ENCODE measurements at regions not wholly inside any gene's neighbourhood (a gene's known extent, or its start where the extent isn't known, plus 50 kb on each side); places are given as distances from the start of the nearest gene placed in this dataset.
"Not testable (repeated sequence)": the region's sequence is repeated elsewhere in the genome, so short reads cannot be mapped to it uniquely, and the experiment has no call there.

DNA sequence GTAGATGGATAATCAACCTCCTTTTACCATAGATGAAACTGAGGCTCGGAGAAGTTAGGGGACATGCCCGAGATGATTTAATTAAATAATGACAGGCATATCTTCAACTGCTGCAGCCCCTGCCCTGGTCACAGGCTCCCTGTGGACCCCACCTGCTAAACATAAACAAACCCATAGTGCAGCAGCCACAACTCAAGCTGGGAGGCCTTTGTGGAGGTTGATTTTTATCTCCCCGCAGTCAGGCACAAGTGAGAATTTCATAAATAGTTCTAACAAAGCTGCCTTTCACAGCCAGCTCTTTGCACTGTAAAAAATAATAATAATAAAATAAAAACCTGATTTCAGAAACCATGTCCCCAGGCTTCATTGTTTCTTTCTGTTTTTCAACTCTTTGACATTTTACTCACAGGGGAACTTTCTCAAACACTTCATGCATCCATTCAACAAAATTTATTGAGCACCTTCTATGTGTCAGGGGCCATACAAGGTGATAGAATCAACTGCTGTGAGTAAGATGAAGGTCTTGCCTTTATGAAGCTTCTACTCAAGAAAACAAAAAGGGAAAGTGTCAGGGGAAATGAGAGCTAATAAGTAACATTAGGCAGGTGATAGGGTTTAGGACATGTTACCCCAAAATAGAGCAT, 393.6 kb upstream of the PROK2 start:
- DNase-seq (ENCODE audit: low read depth in 3 of 3): no peak

DNA sequence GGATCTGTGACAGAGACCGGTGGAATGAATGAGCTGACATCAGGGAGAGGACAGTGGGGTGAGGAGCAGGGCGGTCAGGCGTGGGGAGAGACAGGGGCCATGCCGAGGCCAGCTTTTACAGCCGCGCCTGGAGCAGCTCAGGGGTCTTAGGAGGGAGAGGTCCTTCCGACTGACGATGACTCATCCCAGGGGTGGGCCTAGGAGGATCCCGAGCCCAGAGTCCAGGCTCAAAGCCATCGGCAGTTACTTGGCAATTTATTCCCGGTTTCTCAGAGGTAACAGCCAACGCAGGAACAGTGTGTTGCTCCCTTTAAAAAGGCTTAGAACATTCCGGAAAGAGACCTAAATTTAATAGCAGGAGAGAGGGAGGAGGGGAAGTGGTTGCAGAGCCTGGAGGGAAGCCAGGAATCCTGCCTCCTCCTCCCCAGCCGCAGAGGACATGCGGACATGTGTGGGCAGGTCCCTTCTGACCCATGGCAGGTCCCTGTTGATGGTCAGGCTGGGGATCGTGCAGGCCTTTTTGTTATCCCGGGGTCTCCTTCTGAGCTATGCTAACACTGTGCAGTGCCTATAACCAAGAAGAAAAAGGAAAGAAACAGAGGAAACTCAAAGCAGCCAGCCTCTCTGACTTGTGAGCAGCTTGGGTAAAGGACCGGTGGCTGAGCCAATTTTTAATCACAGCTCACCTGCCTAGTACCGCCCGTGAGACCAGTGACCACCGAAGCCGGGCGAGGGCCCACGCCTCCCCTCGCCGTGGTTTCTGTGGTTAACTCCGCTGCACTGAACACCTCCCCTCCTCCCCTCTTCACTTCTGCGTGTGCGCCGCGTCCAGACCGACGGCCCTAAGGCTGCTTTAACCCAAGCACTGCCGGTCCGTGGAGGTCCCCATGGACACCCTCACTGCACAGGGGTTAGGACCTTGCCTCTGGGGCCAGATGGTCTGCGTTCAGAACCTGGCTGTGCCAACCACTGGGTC, 392.4 kb upstream of the PROK2 start:
- DNase-seq (ENCODE audit: low read depth in 3 of 3): no peak

GRCh38 chr3:72176537-72177041, 391.6 kb upstream of the PROK2 start:
- DNase-seq (ENCODE audit: low read depth in 3 of 3): no peak

GRCh38 chr3:72175296-72175858, 390.4 kb upstream of the PROK2 start:
- DNase-seq (ENCODE audit: low read depth in 3 of 3): no peak

DNA sequence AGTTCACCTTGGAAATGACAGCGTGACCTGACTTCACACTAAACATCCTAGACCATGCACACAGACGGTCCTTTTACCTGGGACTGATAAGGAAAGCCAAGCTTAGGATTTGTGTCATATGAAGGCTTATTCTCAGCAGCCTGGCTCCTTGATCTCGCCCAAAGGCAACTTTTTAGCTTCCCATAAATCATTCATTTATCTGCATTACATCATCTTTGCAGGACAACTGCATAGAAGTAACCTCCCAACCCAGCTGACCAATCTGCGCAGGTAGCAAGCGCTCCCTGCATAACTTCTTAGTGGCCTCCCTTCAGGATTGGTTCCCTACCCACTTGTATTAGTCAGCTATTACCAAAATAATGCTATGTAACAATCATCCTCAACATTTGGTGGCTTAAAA, 389.9 kb upstream of the PROK2 start:
- DNase-seq (ENCODE audit: low read depth in 3 of 3): no peak

DNA sequence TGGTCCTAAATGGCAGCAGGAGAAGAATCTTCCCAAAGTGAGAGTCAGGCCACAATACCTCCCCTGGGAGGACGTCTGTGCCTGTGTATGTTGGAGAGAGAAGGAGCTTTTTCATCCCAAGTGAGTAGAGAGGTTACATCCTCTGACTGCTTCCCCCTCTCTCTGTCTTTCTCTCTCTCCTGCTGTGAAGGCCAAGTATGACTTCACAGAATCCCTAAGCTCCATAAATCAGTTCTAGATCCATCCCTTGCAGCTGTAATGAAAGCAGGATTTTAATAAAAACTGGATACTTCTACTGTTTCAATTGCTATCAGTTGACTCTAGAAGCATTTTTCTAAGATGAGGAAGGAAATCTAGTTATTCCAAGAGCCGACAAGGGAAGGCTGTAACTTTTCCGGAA, 389.1 kb upstream of the PROK2 start:
- no peak for DNase-seq (ENCODE audit: low read depth in 3 of 3)

DNA sequence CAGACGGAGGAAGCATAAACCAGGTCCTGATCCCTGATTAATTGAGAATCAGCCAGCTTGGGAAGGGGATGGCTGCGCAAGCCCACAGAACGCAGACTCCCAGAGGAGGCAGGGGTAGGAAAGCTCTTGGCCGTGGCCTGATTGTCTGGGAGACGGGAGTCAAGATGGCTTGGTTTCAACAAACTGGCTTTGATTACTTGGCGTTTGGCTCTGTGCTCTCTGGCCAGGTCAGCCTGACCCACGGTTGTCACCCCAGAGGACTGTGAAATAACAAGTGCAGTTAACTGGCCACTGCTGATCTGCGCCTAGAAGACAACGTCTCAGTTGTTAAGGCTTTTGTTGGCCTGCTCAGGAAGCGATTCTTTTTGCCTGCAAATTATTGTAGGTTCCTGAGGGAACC, 387.0 kb upstream of the PROK2 start:
- DNase-seq (ENCODE audit: low read depth in 3 of 3): no peak

DNA sequence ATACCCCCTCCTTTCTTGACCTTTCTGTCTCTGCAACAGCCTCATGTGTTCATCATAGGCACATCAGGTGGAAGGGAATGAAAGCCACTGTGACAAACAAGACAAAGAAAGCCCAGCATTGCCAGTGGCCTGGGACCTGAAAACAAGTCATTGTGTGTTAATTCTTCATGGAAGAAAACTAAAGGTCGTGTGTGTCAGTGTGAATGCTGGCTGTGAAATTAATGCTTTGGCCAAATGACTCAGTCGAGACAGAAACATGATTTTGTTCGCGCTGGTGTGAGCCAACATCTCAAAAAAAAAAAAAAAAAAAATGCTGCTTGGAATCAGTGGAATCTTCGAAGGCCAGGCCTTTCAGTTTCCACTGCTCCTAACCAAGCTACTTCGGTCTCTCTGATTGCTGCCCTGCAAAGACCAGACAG, 386.5 kb upstream of the PROK2 start:
- no peak for DNase-seq (ENCODE audit: low read depth in 3 of 3)

DNA sequence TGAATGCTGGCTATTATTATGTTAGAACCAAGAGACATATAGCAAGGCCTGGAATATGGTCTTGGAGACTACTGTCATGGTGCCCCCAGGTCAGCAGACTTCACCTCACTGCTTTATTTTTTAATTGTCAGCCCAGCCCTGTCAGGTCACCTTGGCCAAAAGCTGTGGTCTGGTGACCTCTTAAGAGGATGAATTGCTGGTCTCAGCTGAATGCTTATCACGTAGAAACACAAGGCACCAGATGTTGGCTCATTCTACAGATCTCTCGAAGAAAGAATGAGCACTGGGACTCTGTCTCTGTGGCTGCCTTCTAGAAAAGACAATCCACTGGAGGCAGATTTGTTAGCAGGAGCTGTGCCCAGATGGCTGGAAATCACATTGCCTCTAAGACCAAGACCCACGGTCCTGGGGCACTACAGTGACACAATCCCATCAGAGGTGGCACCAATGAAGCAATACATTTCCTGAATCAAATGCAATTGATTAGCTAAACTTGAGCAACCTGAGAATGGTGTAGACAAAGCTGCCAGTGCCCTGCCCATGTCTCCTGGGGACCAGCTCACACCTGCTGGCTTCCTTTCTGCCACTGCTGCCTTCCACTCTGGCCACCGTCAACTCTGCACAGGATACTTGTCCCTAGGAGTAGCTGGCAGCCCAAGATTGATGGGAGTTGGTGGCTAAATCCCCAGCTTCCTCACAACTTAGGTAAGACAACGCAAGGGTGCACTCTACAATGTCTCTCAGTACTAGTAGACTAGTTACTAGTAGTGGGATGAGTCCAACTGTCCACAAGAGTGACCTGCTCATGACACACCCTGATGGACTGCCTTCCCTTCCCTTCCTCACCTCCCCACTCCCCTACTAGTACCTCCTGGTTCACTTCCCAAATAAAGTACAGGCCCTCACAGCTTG, 384.9 kb upstream of the PROK2 start:
- DNase-seq (ENCODE audit: low read depth in 3 of 3): no peak

DNA sequence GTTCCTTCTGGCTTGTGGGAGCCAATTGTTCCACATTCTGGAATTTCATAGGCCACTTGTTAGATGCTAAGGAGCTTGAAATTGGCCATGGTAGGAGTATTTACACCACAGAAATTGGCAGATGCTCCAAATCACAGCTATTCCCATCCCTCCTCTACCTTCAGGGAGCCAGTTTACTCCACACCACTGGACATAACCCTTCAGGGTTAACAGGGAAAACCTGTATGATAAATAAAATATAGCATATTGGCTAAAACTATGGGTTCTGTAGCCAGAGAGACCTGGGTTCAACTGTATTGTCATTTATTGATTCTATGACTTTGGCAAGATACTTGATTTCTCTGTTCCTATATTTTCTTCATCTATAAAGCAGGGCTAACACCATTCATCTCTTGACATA, 384.2 kb upstream of the PROK2 start:
- no peak for DNase-seq (ENCODE audit: low read depth in 3 of 3)

- DNase-seq (ENCODE audit: low read depth in 3 of 3): no peak
Measured at GRCh38 chr3:72165808-72166207, 380.9 kb upstream of the PROK2 start.

DNA sequence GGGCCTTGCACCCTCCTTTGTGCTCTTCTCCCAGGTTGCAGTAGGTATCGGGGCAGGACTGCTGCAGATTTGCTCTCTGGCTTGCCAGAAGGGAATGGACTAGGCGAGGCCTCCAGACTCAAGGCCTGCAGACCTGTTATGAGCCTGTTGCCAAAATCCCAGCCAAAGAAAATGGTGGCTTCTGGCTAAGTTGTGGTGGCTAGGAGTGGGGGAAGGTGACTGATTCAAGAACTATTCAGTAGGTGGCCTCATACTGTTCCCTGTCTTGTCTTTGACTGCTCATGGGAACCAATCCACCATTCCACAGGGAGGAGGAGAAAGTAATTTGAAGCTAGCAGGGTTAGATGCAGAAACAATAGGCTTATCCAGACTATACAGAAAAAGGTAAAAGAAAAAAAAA, 380.4 kb upstream of the PROK2 start:
- no peak for DNase-seq (ENCODE audit: low read depth in 3 of 3)

DNA sequence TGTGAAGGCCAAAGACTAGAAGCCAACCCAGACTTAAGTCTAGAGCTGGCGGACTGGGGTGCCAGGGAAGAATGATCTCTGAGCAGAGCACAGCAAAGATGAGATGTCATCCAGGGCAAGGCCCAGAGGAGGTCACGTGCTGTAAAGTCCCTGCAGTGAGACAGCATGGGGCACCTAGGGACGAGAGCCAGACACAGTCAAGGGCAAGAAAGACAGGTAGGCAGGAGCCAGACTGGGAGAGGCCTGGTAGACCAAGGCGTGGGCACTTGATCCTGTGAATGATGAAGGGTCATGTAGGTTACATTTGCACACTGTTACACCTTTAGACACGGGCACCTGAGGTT, 379.7 kb upstream of the PROK2 start:
- no peak for DNase-seq (ENCODE audit: low read depth in 3 of 3)

GRCh38 chr3:72163809-72164634, 379.1 kb upstream of the PROK2 start:
- no peak for DNase-seq (ENCODE audit: low read depth in 3 of 3)

- no peak for DNase-seq (ENCODE audit: low read depth in 3 of 3)
Measured at GRCh38 chr3:72162649-72163184, 377.8 kb upstream of the PROK2 start.

DNA sequence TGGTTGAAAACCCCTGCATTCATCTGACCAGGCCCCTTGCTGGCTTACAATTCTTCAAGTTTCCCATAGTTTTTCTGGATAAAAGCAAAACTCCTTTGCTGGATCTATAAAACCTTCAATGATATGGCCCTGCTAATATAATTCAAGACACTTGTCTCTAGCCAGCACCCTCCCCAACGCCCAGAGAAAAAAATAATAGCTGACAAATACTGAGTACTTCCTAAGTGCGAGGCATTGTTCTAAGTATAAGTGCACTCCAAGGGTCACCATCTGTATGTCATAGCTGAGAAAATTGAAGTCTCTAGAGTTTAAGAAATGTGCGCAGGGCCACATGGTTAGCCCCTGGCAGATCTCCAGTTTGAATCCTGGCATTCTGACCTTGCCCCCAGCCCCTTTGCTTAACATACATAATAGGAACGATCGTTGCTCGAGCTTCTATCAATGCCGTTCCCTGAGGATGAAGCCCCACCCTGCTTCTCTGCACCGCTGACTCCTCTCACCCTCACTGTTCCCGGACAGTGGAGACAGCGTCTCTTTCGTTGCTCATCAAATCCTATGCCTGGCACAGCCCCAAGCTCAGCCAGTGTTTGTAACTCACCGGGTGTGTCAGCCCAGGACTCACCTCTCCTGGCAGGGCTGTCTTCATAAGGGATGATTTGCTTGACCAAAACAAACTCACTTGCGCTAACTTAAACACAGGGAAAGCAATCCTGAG, 377.1 kb upstream of the PROK2 start:
- no peak for DNase-seq (ENCODE audit: low read depth in 3 of 3)

- not testable (repeated sequence) for DNase-seq (ENCODE audit: low read depth in 3 of 3)
Measured at GRCh38 chr3:72161285-72161684, 376.3 kb upstream of the PROK2 start.

GRCh38 chr3:72160351-72160750, 375.4 kb upstream of the PROK2 start:
- no peak for DNase-seq (ENCODE audit: low read depth in 3 of 3)

GRCh38 chr3:72159487-72159886, 374.5 kb upstream of the PROK2 start:
- DNase-seq (ENCODE audit: low read depth in 3 of 3): no peak
